ENCODE measurements at regions not wholly inside any gene's neighbourhood (a gene's known extent, or its start where the extent isn't known, plus 50 kb on each side); places are given as distances from the start of the nearest gene placed in this dataset.

DNA sequence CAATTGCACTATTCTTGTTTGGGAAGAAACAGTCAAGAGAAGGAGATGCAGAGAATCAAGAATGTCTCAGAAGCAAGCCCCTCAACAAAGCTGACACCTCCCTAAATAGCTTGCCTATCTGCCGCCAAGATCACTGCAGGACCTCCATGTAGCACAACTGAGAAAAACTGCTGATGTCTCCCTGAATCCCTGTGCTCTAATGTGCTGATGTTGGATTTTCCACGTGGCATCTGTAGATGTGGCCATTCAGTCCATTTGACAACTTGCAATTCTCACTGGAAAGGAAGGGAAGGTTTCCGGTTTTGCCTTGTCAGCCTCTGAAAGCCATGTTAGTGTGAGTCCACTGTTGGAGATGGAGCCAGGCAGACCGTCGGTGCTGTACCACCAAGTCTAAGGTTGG lies 374.0 kb downstream of the DIRAS2 start:
- Histone ChIP-seq H3K27me3 (no peaks in the 10 kb centered on the region), H3K36me3 (no peaks in the 10 kb centered on the region), H3K4me3 (no peak overlapping the region), H3K4me1 (no peaks in the 10 kb centered on the region), H3K9me3 (no peaks in the 10 kb centered on the region), H3K27ac (no peak overlapping the region)
- ATAC-seq (ENCODE audit: low FRiP score in 2 of 2), result no peak
- 90 to 93% methylated on average over 5 of the region's 5 CpGs for WGBS, 2 donors
- no peak for DNase-seq
- TF ChIP-seq, protein P1, sequence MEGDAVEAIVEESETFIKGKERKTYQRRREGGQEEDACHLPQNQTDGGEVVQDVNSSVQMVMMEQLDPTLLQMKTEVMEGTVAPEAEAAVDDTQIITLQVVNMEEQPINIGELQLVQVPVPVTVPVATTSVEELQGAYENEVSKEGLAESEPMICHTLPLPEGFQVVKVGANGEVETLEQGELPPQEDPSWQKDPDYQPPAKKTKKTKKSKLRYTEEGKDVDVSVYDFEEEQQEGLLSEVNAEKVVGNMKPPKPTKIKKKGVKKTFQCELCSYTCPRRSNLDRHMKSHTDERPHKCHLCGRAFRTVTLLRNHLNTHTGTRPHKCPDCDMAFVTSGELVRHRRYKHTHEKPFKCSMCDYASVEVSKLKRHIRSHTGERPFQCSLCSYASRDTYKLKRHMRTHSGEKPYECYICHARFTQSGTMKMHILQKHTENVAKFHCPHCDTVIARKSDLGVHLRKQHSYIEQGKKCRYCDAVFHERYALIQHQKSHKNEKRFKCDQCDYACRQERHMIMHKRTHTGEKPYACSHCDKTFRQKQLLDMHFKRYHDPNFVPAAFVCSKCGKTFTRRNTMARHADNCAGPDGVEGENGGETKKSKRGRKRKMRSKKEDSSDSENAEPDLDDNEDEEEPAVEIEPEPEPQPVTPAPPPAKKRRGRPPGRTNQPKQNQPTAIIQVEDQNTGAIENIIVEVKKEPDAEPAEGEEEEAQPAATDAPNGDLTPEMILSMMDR (IDR thresholded peaks at IDR 0.05), result no peak

DNA sequence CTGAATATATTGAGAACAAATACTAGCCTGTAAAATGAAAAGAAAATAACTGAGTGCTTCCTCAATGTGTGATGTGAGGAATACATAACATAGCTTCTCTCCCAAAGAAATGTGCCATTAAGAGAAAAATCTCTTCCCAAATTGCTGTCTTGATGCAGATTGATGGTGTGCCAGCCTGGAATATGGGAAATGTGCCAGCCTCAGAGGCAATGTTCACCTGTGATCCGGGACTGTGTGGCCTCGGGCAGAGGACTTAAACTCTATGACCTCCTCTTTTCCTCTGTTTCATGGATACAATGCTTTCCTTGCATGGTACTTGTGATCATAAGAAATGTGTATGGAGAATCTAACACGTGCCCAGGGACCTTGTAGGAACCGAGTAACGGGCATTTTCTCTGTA lies 370.9 kb downstream of the DIRAS2 start:
- Histone ChIP-seq H3K27ac (no peak overlapping the region), H3K4me1 (no peaks in the 10 kb centered on the region), H3K4me3 (no peak overlapping the region), H3K9me3 (no peaks in the 10 kb centered on the region), H3K27me3 (no peaks in the 10 kb centered on the region), H3K36me3 (no peaks in the 10 kb centered on the region)
- no peak for DNase-seq
- TF ChIP-seq EP300 (IDR thresholded peaks at IDR 0.05) (no peak), POLR2AphosphoS5 (IDR thresholded peaks at IDR 0.05) (no peak), POLR2A (IDR thresholded peaks at IDR 0.05) (no peak)
- TF ChIP-seq, protein P1 (IDR thresholded peaks at IDR 0.05), result no peak
- no peak for ATAC-seq (ENCODE audit: low FRiP score in 2 of 2)
- 58 to 60% methylated on average over 5 of the region's 5 CpGs for WGBS, 2 donors

DNA sequence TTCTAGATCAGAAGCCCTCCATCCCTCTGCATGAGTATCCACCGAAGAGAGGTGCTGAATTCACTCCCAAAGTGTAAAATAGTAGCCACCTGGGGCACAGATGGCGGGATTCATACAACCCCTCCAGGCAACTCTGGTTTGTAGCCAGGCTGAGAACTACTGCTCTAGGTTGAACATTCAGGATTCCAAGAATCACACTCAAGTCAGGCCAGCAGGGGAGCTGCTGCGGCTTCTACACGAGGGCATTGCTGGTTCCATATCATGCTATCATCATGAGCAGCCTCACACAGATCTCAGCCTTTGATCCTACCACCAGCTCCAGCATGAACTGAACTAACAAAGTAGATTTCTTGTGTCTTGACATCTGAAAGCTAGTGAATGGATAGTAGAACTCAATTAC lies 367.9 kb downstream of the DIRAS2 start:
- H3K27ac ChIP-seq, result no peak overlapping the region
- WGBS, 2 donors, result 78 to 82% methylated on average over 2 to 4 of the region's 4 CpGs

DNA sequence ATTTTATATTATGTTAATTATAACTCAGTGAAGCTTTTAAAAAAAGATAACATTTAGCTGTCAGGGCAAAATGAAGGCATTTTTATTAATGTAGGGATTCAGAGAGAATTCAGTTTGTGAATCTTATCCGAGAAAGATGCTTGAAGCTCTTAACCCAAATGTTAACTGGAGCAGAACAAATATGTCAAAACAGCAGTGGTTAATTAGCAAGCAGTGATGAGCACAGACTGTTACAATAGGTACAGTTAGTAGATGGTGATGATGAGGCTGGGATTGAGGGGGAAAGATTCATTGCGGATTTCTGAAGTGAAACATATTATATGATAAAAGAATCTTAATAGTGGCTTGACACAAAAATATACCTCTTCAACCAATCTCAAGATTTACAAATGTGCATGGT lies 356.7 kb downstream of the DIRAS2 start:
- ATAC-seq (ENCODE audit: low FRiP score in 2 of 2), result no peak
- Histone ChIP-seq H3K9me3 (no peaks in the 10 kb centered on the region), H3K4me1 (no peaks in the 10 kb centered on the region), H3K36me3 (no peaks in the 10 kb centered on the region), H3K27me3 (no peaks in the 10 kb centered on the region), H3K4me3 (no peak overlapping the region), H3K27ac (no peak overlapping the region)
- TF ChIP-seq POLR2AphosphoS5 (IDR thresholded peaks at IDR 0.05) (no peak), POLR2A (IDR thresholded peaks at IDR 0.05) (no peak), EP300 (IDR thresholded peaks at IDR 0.05) (no peak)
- TF ChIP-seq, protein P1 (IDR thresholded peaks at IDR 0.05), result no peak
- 91% methylated on average over 2 of the region's 2 CpGs for WGBS, 2 donors
- DNase-seq, result no peak

More for the DNA sequence above, 367.9 kb downstream of the DIRAS2 start:
- H3K36me3 ChIP-seq, result no peaks in the 10 kb centered on the region
- DNase-seq, result no peak
- H3K9me3 ChIP-seq, result no peaks in the 10 kb centered on the region
- ATAC-seq (ENCODE audit: low FRiP score in 2 of 2), result no peak
- H3K4me1 ChIP-seq, result no peaks in the 10 kb centered on the region
- H3K4me3 ChIP-seq, result no peak overlapping the region
- no peaks in the 10 kb centered on the region for H3K27me3 ChIP-seq
- no peak for TF ChIP-seq POLR2A (IDR thresholded peaks at IDR 0.05)
- TF ChIP-seq, protein P1 (IDR thresholded peaks at IDR 0.05), result no peak
- TF ChIP-seq EP300 (IDR thresholded peaks at IDR 0.05), result no peak
- TF ChIP-seq POLR2AphosphoS5 (IDR thresholded peaks at IDR 0.05), result no peak

DNA sequence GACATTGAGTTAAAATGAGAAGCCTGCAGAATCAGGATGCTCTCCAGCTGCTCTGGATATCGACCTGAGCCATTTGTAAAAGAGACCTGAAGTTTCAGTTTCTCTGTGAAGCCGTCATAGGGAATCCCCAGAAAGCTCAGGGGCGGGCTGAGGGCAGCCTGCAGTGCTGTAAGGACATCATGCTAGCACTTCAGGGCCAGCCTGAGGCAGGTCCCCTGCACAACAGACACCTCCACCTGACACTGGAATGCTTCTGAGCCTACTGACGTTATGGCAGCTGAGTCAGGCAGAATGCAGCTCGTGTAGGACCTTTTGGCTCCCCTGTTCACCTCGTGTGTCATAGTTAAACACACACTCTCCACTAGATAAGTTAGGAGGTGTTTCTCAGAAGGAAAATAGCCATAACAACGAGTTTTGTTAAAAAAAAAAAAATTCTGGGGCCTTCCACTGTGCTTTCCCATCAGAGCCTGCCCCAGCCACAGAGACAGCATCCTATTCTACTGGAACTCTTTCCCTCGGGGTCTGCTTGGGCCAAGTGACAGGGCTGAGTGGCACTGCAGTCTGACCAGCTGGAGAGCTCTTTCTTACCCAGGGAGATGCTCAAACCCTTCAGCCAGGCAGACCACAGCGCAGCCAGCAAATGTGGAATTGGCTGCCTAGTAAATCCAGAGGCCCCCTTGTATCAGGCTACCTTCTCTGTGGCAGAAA lies 354.9 kb downstream of the DIRAS2 start:
- ATAC-seq (ENCODE audit: low FRiP score in 2 of 2) (peak in 1 of 2 donors; percentile 59), DNase-seq (no peak)
- TF ChIP-seq POLR2A (IDR thresholded peaks at IDR 0.05) (no peak), POLR2AphosphoS5 (IDR thresholded peaks at IDR 0.05) (no peak), EP300 (IDR thresholded peaks at IDR 0.05) (no peak)
- TF ChIP-seq, protein P1 (IDR thresholded peaks at IDR 0.05), result no peak
- Histone ChIP-seq H3K27me3 (no peaks in the 10 kb centered on the region), H3K27ac (no peak overlapping the region), H3K9me3 (no peaks in the 10 kb centered on the region), H3K4me3 (no peak overlapping the region), H3K36me3 (no peaks in the 10 kb centered on the region), H3K4me1 (no peaks in the 10 kb centered on the region)
- WGBS, 2 donors, result 50% methylated on average over 9 of the region's 9 CpGs

Data from upper lobe of left lung (tissue), 6 donors.